SW480 (cell line): ENCODE measurements at regions not wholly inside any gene's neighbourhood (a gene's known extent, or its start where the extent isn't known, plus 50 kb on each side); places are given as distances from the start of the nearest gene placed in this dataset.

Experiments
- DNase-seq: peaks from one replicate; pipeline ENCODE4 v3.0.0-alpha.2; 2016; ENCODE audit warnings: low spot score

GRCh38 chr11:15905366-15906104, 450.8 kb downstream of the SOX6 start:
- DNase-seq = no peak

DNA sequence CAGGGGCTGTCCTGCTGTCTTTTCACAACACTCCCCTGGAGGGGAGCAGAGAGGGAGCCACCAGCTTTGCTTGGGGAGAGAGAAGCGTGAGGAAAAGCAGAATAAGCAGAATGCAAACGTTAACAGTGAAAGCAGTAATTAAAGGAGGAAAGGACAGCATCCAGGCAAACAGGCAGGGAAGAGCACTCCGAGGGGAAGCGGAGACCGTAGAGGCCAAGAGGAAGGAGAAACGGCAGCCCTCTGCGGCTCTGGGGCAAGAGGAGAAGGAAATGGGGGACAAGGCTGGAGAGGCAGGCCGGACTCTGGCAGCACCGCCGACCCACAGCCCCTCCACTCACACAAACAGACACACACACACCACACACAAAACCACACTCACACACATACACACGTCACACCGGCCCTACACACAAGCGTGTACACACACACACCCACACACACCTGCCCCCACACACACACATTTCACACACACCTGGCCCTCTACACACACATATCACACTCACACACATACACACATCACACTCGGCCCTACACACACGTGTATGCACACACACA, 449.8 kb downstream of the SOX6 start:
- no peak for DNase-seq

GRCh38 chr11:15907806-15908205, 448.5 kb downstream of the SOX6 start:
- no peak for DNase-seq

DNA sequence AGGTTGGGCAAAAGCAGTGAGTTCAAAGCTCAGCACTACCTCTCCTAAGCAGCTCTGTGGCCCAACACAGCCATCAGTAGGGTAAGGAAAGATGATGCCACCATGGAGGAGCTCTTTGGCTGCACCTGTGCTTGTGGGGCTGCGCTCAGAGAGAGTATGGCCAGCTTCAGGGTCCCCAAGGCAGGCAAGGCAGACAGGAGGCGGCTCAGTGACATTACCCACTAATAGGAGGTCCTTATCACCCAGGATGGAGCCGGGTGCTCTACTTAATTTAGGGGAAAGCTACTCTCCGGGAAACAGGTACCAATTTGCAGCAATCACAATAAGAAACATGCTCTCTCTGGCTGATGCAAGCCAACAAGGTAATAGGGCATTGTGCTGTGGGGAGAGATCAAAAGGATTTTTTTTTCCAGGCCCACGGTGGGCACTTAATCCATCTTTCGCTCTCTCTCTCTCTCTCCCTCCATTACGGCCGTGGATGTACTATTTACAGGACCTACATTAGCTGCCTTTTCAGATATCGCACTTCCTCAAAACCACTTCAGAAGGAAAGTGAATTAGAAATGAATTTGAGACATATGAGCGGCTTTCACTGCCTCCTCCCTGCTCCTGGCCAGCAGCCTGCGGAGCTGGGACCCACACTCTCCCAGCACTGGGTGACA, 446.3 kb downstream of the SOX6 start:
- peak; percentile 64 for DNase-seq

- no peak for DNase-seq
These were observed 445.6 kb downstream of the SOX6 start for GRCh38 chr11:15910761-15911160.

DNA sequence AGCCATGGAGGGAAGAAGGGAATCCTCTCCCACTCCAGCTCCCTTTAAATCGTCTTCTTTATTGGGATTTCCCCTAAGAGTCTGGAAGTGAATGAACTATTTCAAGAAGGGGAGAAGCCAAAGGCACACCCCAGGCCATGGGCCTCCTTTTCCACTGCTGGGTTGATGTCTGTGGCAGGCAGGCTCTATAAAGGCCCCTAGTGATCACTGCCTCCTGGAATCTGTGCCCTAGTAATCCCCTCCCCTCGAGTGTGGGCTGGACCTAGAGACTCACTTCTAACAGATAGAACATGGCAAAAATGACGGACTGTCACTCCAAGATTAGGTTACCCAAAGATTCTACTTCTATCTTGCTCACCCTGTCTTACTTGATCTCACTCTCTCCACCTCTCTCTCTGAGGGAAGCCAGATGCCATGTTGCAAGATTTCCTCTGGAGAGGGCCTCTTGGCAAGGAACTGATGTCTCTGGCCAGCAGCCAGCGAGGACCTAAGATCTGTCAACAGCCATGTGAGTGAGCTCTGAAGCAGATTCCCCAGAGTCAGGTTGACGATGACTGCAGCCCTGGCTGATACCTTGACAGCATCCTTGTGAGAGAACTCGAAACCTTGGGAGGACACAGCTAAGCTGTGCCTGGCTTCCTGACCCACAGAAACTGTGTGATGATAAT, 444.8 kb downstream of the SOX6 start:
- no peak for DNase-seq

- DNase-seq = no peak
These were observed 444.1 kb downstream of the SOX6 start for GRCh38 chr11:15912291-15912690.

GRCh38 chr11:15912825-15913224, 443.5 kb downstream of the SOX6 start:
- no peak for DNase-seq

DNA sequence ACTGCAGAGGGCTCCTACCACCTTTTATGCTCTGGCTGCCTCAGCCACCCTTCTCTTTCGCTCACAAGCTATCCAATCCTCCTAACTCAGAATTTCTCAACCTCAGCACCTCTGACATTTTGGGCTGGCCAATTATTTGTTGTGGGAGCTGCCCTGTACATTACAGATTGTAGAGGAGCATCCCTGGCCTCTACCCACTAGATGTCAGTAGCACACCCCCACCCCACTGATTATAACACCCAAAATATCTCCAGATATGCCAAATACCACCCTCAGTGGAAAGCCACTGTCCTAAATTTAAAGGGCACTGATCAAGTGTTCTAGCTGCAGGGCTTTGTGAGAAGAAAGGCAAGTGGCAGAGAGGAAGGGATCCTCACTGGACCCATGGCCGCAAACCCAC, 443.1 kb downstream of the SOX6 start:
- DNase-seq = no peak
